Muscle layer of duodenum (tissue), 2 donors: ENCODE measurements at regions not wholly inside any gene's neighbourhood (a gene's known extent, or its start where the extent isn't known, plus 50 kb on each side); places are given as distances from the start of the nearest gene placed in this dataset.
"Not testable (repeated sequence)": the region's sequence is repeated elsewhere in the genome, so short reads cannot be mapped to it uniquely, and the experiment has no call there.

Experiments
- H3K27ac ChIP-seq: one replicate; pipeline ENCODE4 v1.7.0; 2013; ENCODE audit warnings: mild to moderate bottlenecking, low read length
- H3K27me3 ChIP-seq: one replicate; pipeline ENCODE4 v1.7.0; 2013; ENCODE audit warnings: low read depth, mild to moderate bottlenecking, control low read depth, low read length
- H3K36me3 ChIP-seq, 2 donors: one replicate each; pipeline ENCODE4 v1.7.0; 2013; ENCODE audit warnings: low read length in 2 of 2, control low read depth in 1 of 2, mild to moderate bottlenecking in 1 of 2; ENCODE audit not compliant: insufficient read depth in 2 of 2, control insufficient read depth in 1 of 2
- H3K4me1 ChIP-seq, 2 donors: one replicate each; pipeline ENCODE4 v1.7.0; 2013; ENCODE audit warnings: low read length in 2 of 2, mild to moderate bottlenecking in 2 of 2, control low read depth in 1 of 2, moderate library complexity in 1 of 2; ENCODE audit not compliant: insufficient read depth in 2 of 2, control insufficient read depth in 1 of 2
- H3K4me3 ChIP-seq, 2 donors: one replicate each; pipeline ENCODE4 v1.7.0; 2013; ENCODE audit warnings: low read length in 2 of 2, low read depth in 1 of 2, mild to moderate bottlenecking in 1 of 2
- H3K9me3 ChIP-seq, 2 donors: one replicate each; pipeline ENCODE4 v1.7.0; 2013; ENCODE audit warnings: low read length in 2 of 2, control low read depth in 1 of 2, mild to moderate bottlenecking in 1 of 2; ENCODE audit not compliant: control insufficient read depth in 1 of 2
- donor health status: healthy.

DNA sequence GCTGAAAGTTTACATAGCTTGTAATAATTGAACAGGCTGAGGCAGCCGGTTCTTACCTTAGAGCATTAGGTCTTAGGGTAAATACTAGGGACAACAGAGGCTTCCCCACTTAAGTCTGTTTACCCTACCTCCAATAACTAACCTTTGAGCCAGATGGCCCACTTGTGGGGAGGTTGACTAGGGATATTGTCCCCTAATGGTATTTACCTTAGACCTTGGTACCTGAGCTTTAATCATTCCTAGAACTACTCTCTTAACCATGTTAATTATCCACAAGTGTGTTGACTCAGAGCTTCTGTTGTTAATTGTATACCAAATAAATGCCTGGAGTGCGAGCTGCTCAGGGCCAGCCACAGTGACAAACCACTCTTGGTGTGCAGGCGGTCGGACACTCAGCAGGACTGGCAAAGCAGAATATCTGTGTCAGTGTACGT lies 299.2 kb downstream of the TRIML1 start:
- not testable (repeated sequence) for H3K27me3 ChIP-seq, H3K9me3 ChIP-seq, H3K27ac ChIP-seq, H3K4me1 ChIP-seq, H3K4me3 ChIP-seq, H3K36me3 ChIP-seq

DNA sequence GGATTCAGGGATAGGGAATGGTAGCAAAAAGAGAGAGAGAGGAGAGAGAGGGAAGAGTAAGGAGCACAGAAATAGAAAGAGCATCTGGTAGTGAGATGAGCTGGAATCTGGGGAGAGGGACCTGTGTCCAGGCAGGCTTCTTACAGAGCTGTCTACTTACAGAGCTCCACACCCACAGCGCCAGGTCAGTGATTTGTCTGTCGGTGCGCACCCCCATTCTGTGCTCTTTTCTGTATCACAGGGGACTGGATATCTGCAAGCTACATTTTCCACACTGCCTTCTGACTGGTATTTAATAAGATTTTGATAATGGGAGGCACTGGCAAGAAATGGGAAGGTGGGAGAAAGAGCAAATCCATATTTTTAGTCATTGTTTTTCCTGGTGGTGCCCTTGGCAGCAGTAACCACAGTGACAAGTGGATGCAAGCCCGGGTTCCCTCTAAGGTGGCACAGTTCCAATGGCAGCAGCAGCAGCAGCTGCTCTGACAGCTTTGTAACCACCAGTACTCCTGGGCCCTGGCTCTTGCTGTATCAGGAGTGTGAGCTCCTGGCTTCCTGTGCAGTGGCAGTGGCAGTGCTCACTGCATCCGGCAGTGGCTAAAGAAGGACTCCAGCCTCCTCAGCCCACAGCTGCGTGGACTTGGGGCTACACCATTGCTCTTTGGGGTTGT lies 300.5 kb downstream of the TRIML1 start:
- Histone ChIP-seq H3K27ac (no peak overlapping the region), H3K36me3 (no peaks in the 10 kb centered on the region), H3K4me1 (peaks cover 0 to 9% of the 10 kb centered on the region in 2 donors), H3K27me3 (no peaks in the 10 kb centered on the region), H3K9me3 (no peaks in the 10 kb centered on the region), H3K4me3 (no peak overlapping the region)

DNA sequence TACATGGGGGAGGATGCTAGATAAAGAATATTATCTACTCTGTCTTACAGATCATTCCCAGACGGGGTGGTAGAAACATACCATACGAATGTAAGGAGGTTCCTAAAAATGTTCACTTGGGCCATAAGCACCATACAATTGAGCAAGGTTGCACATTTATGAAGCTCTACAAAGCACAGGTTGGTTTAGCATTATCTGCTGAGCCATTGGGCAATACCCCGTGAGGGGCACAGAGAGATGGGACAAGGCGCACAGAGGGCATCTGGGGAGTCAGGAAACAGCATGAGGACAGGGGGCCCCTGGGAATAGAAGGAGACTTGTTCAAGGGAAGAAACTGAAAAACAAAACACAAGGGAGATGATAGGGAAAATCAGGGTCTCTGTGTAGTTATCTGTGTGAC lies 305.3 kb downstream of the TRIML1 start:
- Histone ChIP-seq H3K27ac (no peak overlapping the region), H3K9me3 (no peaks in the 10 kb centered on the region), H3K27me3 (no peaks in the 10 kb centered on the region), H3K4me1 (peaks cover 0 to 9% of the 10 kb centered on the region in 2 donors), H3K36me3 (no peaks in the 10 kb centered on the region), H3K4me3 (no peak overlapping the region)

DNA sequence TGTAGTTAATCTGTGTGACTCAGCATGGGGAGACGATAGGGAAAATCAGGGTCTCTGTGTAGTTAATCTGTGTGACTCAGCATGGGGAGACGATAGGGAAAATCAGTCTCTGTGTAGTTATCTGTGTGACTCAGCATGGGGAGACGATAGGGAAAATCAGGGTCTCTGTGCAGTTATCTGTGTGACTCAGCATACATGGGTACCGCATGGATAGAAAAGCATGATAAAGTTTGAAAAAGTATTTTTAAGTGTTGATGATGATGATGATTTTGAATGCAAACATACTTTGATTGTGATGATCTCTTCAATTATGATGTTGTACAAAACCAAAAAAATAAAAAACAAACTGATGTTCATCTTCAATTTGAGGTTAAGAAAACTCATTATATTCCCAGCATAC lies 309.8 kb downstream of the TRIML1 start:
- H3K27ac ChIP-seq, H3K9me3 ChIP-seq, H3K27me3 ChIP-seq, H3K36me3 ChIP-seq, H3K4me3 ChIP-seq, H3K4me1 ChIP-seq: not testable (repeated sequence)

DNA sequence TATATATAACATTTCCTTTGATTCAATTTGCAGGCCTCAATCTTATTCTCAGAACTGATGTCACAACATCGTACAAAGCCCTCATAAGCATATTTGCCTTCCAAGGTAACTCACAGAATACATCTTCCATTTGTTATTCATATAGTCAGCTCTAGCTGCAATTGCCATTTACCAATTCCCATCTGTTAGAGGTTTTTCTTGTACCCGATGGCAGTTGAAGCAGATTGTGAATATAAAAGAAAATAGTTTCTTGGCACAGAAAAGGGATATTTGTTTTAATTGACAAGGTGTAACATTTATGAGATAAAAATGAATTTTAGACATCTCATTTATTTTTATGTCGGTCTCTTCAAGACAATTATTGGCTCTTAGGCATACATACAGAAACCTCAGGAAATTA lies 311.3 kb downstream of the TRIML1 start:
- Histone ChIP-seq H3K4me1 (no peaks in the 10 kb centered on the region), H3K9me3 (no peaks in the 10 kb centered on the region), H3K27ac (no peak overlapping the region), H3K4me3 (no peak overlapping the region), H3K36me3 (no peaks in the 10 kb centered on the region), H3K27me3 (no peaks in the 10 kb centered on the region)

DNA sequence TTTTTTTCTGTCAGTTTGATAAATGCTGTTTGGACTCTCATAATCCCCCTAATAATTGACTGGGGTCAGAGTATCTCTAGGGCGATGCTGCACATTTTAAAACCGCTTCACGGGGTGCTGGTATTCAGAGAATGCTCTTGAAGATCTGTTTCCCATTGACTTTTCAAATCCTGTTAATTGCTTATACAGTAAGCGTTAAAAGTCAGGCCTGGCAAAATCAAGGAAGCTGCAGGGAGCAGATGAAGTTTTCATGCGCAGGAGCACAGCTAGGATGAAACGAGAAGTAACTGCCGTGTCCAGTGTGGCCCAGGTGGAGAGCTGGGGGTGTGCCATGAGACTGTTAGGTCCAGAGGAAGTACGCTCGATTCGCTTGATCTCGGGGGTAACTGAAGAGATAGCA lies 312.9 kb downstream of the TRIML1 start:
- H3K4me1 ChIP-seq = no peaks in the 10 kb centered on the region
- H3K27ac ChIP-seq = no peak overlapping the region
- no peaks in the 10 kb centered on the region for H3K27me3 ChIP-seq
- H3K9me3 ChIP-seq = no peaks in the 10 kb centered on the region
- no peak overlapping the region for H3K4me3 ChIP-seq
- no peaks in the 10 kb centered on the region for H3K36me3 ChIP-seq

DNA sequence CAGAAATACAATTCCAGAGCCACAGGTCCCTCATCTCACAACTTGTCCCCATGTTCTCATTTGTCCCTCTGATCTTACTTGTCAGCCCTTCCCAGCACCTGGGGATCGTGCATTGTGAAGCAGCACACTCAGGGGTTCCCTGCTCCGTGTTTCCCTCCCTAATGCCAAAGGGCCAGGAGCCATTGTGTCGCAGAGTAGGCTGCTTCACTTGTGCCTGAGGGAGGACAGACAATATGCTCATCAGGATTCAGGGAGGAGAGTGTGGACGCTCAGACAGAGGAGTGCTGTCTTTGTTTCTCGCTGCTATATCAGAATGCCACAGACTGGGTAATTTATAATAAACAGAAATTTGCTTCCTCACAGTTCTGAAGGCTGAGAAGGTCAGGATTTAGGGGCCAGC lies 315.3 kb downstream of the TRIML1 start:
- H3K27me3 ChIP-seq = no peaks in the 10 kb centered on the region
- no peaks in the 10 kb centered on the region for H3K9me3 ChIP-seq
- H3K27ac ChIP-seq = no peak overlapping the region
- no peaks in the 10 kb centered on the region for H3K36me3 ChIP-seq
- no peaks in the 10 kb centered on the region for H3K4me1 ChIP-seq
- H3K4me3 ChIP-seq = no peak overlapping the region

DNA sequence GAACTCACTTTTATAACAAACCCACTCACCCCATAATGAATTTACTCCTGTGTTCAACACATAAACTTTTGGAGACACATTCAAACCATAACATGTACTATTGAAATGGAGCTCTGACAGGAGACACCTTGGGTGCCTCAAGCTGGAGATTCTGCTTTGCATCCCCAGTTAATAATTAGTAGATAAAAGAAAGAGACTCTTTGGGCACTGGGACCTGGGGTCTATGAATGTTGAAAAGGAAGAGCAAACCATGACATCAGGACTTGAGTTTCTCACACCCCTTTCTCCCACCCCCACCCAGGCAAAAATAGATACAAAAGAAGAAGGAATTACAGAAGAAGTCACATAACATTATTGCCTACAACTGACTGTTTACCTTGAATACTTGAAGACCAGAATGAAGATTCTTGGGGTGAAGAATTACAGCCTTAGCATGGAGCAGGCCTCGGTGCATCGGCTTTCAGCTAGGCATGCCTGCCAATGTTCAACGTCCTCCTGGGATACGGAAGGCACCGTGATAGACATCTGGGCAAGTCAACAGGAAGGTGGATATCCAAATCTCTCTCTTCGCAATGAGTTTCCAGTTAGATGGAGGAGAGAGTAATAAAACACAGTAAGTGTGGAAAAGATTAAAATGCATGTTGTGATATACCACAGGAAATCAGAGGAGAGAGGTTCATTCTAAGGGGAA lies 316.0 kb downstream of the TRIML1 start:
- no peak overlapping the region for H3K4me3 ChIP-seq
- H3K36me3 ChIP-seq = no peaks in the 10 kb centered on the region
- no peaks in the 10 kb centered on the region for H3K9me3 ChIP-seq

DNA sequence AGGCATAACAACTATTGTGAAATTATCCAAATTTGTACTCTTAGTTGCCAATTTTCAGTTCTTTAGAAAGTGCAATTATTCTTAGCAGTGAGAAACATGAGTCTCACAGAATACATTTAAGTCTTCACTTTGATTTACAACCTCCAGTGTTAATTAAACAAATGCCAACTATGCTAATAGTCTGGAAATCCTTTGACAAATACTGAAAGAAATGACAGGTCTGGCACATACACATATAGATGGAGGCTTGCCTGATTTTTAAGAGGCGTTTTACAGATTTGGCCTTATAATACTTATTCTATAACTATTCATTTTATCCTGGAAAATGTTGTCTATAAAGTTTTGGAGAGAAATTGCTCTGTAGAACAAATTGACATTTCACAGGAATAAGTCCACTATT lies 320.1 kb downstream of the TRIML1 start:
- Histone ChIP-seq H3K4me3 (no peak overlapping the region), H3K27ac (no peak overlapping the region)

More for the DNA sequence above, 316.0 kb downstream of the TRIML1 start:
- no peaks in the 10 kb centered on the region for H3K27me3 ChIP-seq
- H3K4me1 ChIP-seq = no peaks in the 10 kb centered on the region
- H3K27ac ChIP-seq = no peak overlapping the region

DNA sequence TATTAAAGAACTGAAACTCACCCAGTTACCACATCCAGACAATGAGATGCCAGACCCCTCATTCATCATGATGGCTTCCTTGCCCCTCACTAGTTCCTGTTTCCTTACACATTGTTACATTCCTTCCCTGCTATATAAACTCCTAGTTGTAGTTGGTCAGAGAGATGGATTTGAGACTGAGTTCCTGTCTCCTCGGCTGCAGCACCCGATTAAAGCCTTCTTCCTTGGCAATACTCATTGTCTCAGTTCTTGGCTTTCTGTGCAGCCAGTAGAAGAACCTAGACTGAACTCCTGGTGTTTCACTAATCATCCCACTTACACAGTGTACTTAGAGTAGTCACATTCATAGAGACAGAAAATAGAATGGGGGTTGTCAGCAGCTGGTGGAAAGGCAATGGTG lies 324.7 kb downstream of the TRIML1 start:
- Histone ChIP-seq H3K27ac (no peak overlapping the region), H3K9me3 (peaks cover 0 to 5% of the 10 kb centered on the region in 2 donors), H3K4me1 (no peaks in the 10 kb centered on the region), H3K36me3 (no peaks in the 10 kb centered on the region), H3K27me3 (no peaks in the 10 kb centered on the region), H3K4me3 (no peak overlapping the region)

More for the DNA sequence above, 320.1 kb downstream of the TRIML1 start:
- Histone ChIP-seq H3K4me1 (no peaks in the 10 kb centered on the region), H3K9me3 (peaks cover 0 to 5% of the 10 kb centered on the region in 2 donors), H3K27me3 (no peaks in the 10 kb centered on the region), H3K36me3 (no peaks in the 10 kb centered on the region)

DNA sequence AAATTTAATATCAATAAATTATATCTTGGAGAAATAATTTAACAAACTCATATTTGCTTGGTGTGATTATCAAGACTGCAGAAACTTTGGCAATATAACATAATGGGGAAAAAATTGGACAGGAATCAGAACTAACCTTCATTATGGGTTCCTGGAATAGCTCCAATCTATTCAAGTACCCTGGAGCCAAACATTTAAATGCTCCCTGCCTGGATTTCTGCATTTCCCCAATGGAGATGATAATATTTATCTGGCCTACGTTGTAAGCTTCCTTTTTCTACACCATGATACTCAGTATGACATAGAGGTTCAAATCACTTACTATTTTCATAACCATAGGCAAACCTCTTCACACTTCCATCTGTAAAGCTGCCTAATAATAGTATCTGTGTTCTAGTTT lies 326.8 kb downstream of the TRIML1 start:
- no peaks in the 10 kb centered on the region for H3K36me3 ChIP-seq
- peaks cover 0 to 5% of the 10 kb centered on the region in 2 donors for H3K9me3 ChIP-seq
- no peak overlapping the region for H3K27ac ChIP-seq
- no peaks in the 10 kb centered on the region for H3K27me3 ChIP-seq
- H3K4me1 ChIP-seq = no peaks in the 10 kb centered on the region
- H3K4me3 ChIP-seq = no peak overlapping the region

DNA sequence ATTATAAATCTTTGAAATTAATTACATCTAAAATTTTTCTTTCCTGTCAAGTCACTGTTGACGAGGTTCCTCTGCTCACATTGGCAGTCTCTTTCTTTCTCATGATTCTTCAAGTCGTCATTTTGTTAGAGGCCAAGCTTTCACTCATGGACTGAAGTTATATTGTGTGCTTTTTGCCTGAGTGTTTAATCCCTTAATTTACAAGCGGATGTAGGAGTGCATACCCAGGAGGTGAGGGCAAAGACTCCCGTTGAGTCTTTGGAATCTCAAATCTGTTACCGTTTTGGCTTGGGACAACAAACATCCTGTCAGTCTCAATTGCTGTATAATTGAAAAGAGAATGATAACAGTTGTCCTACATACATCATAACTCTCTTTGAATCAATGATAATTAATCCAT lies 345.0 kb downstream of the TRIML1 start:
- H3K4me3 ChIP-seq = no peak overlapping the region
- no peaks in the 10 kb centered on the region for H3K27me3 ChIP-seq
- no peaks in the 10 kb centered on the region for H3K4me1 ChIP-seq
- no peaks in the 10 kb centered on the region for H3K36me3 ChIP-seq
- no peak overlapping the region for H3K27ac ChIP-seq
- H3K9me3 ChIP-seq = no peaks in the 10 kb centered on the region
